Astrocyte (in vitro differentiated cells and primary cell): ENCODE measurements at regions not wholly inside any gene's neighbourhood (a gene's known extent, or its start where the extent isn't known, plus 50 kb on each side); places are given as distances from the start of the nearest gene placed in this dataset.
A peak's percentile ranks its signal among the peaks of the same experiment; 100 is the strongest.

Source experiments
- DNase-seq: peaks from one replicate; pipeline ENCODE4 v3.0.0-alpha.2; 2010; ENCODE audit warnings: low read depth
- FAIRE-seq: peaks from 2 replicates; lab custom pipeline; 2011; peaks lifted over from hg19 to GRCh38; lab: Jason Lieb, UNC
- H2AFZ ChIP-seq: 2 replicates; pipeline ENCODE4 v1.6.0; 2012; ENCODE audit warnings: low read depth, low read length, inconsistent platforms
- H3K27ac ChIP-seq: 2 replicates; pipeline ENCODE4 v1.5.1; 2011; ENCODE audit warnings: low read depth, low read length, inconsistent platforms
- H3K27me3 ChIP-seq: 2 replicates; pipeline ENCODE4 v1.6.0; 2011; ENCODE audit warnings: low read length, inconsistent platforms; ENCODE audit not compliant: insufficient read depth
- H3K36me3 ChIP-seq: 2 replicates; pipeline ENCODE4 v1.5.1; 2011; ENCODE audit warnings: low read length, inconsistent platforms; ENCODE audit not compliant: insufficient read depth
- H3K4me1 ChIP-seq: 2 replicates; pipeline ENCODE4 v1.5.1; 2011; ENCODE audit warnings: low read length, inconsistent platforms; ENCODE audit not compliant: insufficient read depth
- H3K4me2 ChIP-seq: 2 replicates; pipeline ENCODE4 v1.6.0; 2012; ENCODE audit warnings: low read length, inconsistent platforms
- H3K4me3 ChIP-seq: 2 replicates; pipeline ENCODE4 v1.5.1; 2011; ENCODE audit warnings: low read depth, mild to moderate bottlenecking, low read length, inconsistent platforms; ENCODE audit not compliant: insufficient read depth
- H3K79me2 ChIP-seq: 2 replicates; pipeline ENCODE4 v1.6.0; 2012; ENCODE audit warnings: mild to moderate bottlenecking, low read length, inconsistent platforms; ENCODE audit not compliant: insufficient read depth
- H3K9ac ChIP-seq: 2 replicates; pipeline ENCODE4 v1.6.0; 2012; ENCODE audit warnings: mild to moderate bottlenecking, low read length, inconsistent platforms
- H3K9me3 ChIP-seq: 2 replicates; pipeline ENCODE4 v1.5.1; 2012; ENCODE audit warnings: low read depth, mild to moderate bottlenecking, low read length, inconsistent platforms; ENCODE audit not compliant: insufficient read depth
- H4K20me1 ChIP-seq: 2 replicates; pipeline ENCODE4 v1.6.0; 2012; ENCODE audit warnings: low read length, inconsistent platforms; ENCODE audit not compliant: insufficient read depth
- H3K27ac Mint-ChIP-seq: one replicate; pipeline ENCODE4 v1.8.0; 2021; ENCODE audit warnings: mild to moderate bottlenecking, mixed read lengths; ENCODE audit not compliant: unreplicated experiment
- H3K27me3 Mint-ChIP-seq: one replicate; pipeline ENCODE4 v1.8.0; 2021; ENCODE audit warnings: low read depth, mixed read lengths; ENCODE audit not compliant: unreplicated experiment
- H3K36me3 Mint-ChIP-seq: one replicate; pipeline ENCODE4 v1.8.0; 2021; ENCODE audit warnings: low read depth, mixed read lengths; ENCODE audit not compliant: unreplicated experiment
- H3K4me1 Mint-ChIP-seq: one replicate; pipeline ENCODE4 v1.8.0; 2021; ENCODE audit warnings: low read depth, mixed read lengths; ENCODE audit not compliant: unreplicated experiment
- H3K4me3 Mint-ChIP-seq: one replicate; pipeline ENCODE4 v1.8.0; 2021; ENCODE audit warnings: mild to moderate bottlenecking, moderate library complexity, mixed read lengths; ENCODE audit not compliant: unreplicated experiment
- H3K9me3 Mint-ChIP-seq: one replicate; pipeline ENCODE4 v1.8.0; 2021; ENCODE audit warnings: mild to moderate bottlenecking, mixed read lengths; ENCODE audit not compliant: unreplicated experiment
- EZH2 ChIP-seq: IDR thresholded peaks from 2 replicates; pipeline ENCODE4 v1.6.1; 2012; ENCODE audit warnings: mild to moderate bottlenecking, low read length, inconsistent platforms; ENCODE audit not compliant: insufficient read depth
- TF ChIP-seq, protein P1 (sequence below): IDR thresholded peaks from 2 replicates; pipeline ENCODE4 v1.5.1; 2011; ENCODE audit warnings: low read depth, mild to moderate bottlenecking, inconsistent platforms, low read length, moderate library complexity; ENCODE audit not compliant: insufficient read depth

DNA sequence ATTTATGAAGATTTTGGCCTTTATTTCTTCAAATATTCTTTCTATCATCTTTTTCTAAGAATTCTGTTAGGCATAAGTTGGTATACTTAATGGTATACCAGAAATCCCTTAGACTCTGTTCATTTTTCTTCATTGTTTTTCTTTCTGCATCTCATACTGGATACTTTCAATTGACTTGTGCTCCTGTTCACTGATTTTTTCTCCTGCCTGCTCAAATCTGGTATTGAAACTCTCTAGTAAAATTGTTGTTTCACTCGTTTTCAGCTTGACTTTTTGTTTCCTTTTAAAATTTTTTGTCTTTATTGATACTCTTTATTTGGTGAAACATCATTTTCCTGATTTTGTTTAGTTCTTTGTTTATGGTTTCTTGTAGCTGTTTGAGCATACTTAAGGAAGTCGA, 243.2 kb downstream of the TRIB2 start:
- Histone ChIP-seq H3K36me3 (no peaks in the 10 kb centered on the region), H3K27ac (no peak overlapping the region), H3K4me3 (no peak overlapping the region), H3K4me1 (no peaks in the 10 kb centered on the region), H3K27me3 (no peaks in the 10 kb centered on the region), H3K4me2 (no peak overlapping the region), H3K79me2 (no peaks in the 10 kb centered on the region), H3K9ac (no peak overlapping the region), H4K20me1 (no peaks in the 10 kb centered on the region), H3K9me3 (no peaks in the 10 kb centered on the region), H2AFZ (no peak overlapping the region)
- no peak for TF ChIP-seq EZH2
- TF ChIP-seq, protein P1, sequence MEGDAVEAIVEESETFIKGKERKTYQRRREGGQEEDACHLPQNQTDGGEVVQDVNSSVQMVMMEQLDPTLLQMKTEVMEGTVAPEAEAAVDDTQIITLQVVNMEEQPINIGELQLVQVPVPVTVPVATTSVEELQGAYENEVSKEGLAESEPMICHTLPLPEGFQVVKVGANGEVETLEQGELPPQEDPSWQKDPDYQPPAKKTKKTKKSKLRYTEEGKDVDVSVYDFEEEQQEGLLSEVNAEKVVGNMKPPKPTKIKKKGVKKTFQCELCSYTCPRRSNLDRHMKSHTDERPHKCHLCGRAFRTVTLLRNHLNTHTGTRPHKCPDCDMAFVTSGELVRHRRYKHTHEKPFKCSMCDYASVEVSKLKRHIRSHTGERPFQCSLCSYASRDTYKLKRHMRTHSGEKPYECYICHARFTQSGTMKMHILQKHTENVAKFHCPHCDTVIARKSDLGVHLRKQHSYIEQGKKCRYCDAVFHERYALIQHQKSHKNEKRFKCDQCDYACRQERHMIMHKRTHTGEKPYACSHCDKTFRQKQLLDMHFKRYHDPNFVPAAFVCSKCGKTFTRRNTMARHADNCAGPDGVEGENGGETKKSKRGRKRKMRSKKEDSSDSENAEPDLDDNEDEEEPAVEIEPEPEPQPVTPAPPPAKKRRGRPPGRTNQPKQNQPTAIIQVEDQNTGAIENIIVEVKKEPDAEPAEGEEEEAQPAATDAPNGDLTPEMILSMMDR = no peak
- Mint-ChIP-seq H3K27ac (no peak overlapping the region), H3K36me3 (no peaks in the 10 kb centered on the region), H3K4me1 (peaks cover 6% of the 10 kb centered on the region), H3K9me3 (no peaks in the 10 kb centered on the region), H3K27me3 (no peaks in the 10 kb centered on the region), H3K4me3 (no peak overlapping the region)
- peak; percentile 29 for FAIRE-seq
- DNase-seq = no peak

DNA sequence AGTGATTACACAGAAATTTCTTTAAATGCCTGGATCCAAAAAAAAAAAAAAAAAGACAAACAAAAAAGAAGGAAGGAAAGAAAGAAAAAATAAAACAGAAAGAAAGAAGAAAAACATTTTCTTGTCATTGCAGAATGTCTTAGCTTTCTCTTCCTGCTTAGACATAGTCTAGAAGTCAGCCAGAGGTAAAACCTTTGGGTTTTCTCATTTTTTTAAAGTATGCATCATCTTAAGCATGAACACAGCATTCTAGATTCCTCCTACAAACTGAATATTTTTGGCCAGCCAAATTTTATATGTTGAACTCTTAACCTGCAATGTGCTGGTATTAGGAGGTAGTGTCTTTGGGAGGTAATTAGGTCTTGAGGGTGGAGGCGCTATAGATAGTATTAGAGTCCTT, 243.9 kb downstream of the TRIB2 start:
- Histone ChIP-seq H3K36me3 (no peaks in the 10 kb centered on the region), H4K20me1 (no peaks in the 10 kb centered on the region), H3K9me3 (no peaks in the 10 kb centered on the region), H3K9ac (no peak overlapping the region), H3K4me3 (no peak overlapping the region), H3K27me3 (no peaks in the 10 kb centered on the region), H3K4me1 (peaks cover 2% of the 10 kb centered on the region), H3K27ac (no peak overlapping the region), H2AFZ (no peak overlapping the region), H3K79me2 (no peaks in the 10 kb centered on the region), H3K4me2 (no peak overlapping the region)
- no peak overlapping the region for H3K27ac Mint-ChIP-seq
- FAIRE-seq = no peak
- no peaks in the 10 kb centered on the region for H3K9me3 Mint-ChIP-seq
- no peaks in the 10 kb centered on the region for H3K36me3 Mint-ChIP-seq
- no peaks in the 10 kb centered on the region for H3K27me3 Mint-ChIP-seq
- peak; percentile 46 for DNase-seq
- H3K4me3 Mint-ChIP-seq = no peak overlapping the region
- peaks cover 12% of the 10 kb centered on the region for H3K4me1 Mint-ChIP-seq
- no peak for TF ChIP-seq EZH2
- TF ChIP-seq, protein P1 = no peak

DNA sequence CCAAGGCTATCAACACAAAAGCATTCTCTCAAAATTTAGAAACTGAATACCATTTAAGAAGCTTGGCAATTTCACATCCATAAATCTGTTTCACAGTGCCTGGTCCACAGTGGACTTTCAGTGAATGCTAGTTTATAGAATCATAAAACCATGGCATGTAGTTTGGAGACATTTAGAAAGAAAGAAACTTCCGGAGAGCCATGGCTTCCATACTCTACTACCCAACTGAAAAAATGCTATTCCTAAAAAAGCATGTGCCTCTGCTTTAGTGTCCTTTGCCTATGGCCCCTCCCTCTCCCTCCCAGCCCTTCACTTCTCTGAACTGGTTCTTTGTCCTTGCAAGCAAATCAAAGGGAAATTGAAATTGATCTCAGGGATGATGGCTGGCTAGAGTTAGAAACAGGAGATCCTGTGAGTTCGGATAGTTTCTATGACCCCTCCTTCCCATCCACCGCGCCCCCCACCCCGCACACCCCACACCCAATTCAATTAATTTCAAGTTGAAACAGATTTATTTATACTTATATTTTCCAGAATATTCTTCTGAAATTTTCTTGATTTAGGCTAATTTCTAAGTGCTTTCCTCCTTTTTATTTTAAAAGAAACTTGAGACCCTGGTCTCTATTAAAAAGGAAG, 248.3 kb downstream of the TRIB2 start:
- FAIRE-seq (no peak), DNase-seq (no peak)
- no peaks in the 10 kb centered on the region for H3K36me3 ChIP-seq
- peak overlapping the region; percentile 78 for H3K27ac Mint-ChIP-seq
- no peak overlapping the region for H3K27ac ChIP-seq
- no peaks in the 10 kb centered on the region for H3K27me3 ChIP-seq
- no peak overlapping the region for H2AFZ ChIP-seq
- no peak for TF ChIP-seq EZH2
- TF ChIP-seq, protein P1 = no peak
- no peak overlapping the region for H3K4me3 Mint-ChIP-seq
- no peaks in the 10 kb centered on the region for H3K36me3 Mint-ChIP-seq
- H3K4me1 ChIP-seq = peaks cover 5% of the 10 kb centered on the region
- H3K9ac ChIP-seq = no peak overlapping the region
- no peaks in the 10 kb centered on the region for H3K79me2 ChIP-seq
- H3K9me3 ChIP-seq = no peaks in the 10 kb centered on the region
- no peak overlapping the region for H3K4me3 ChIP-seq
- H3K4me1 Mint-ChIP-seq = peaks cover 22% of the 10 kb centered on the region
- no peaks in the 10 kb centered on the region for H3K9me3 Mint-ChIP-seq
- no peaks in the 10 kb centered on the region for H3K27me3 Mint-ChIP-seq
- no peaks in the 10 kb centered on the region for H4K20me1 ChIP-seq
- H3K4me2 ChIP-seq = peak overlapping the region; percentile 36
